Ovary (tissue), 3 donors: ENCODE measurements at regions not wholly inside any gene's neighbourhood (a gene's known extent, or its start where the extent isn't known, plus 50 kb on each side); places are given as distances from the start of the nearest gene placed in this dataset.

Source experiments
- CTCF ChIP-seq, 3 donors: fragments of 450-650 bp in 2 of 3; fragments of 200-600 bp in 1 of 3; IDR thresholded peaks; one replicate each; pipeline versions ENCODE4 v1.5.1 to v1.8.0; 2016 to 2022; ENCODE audit warnings: antibody characterized with exemption in 3 of 3, mild to moderate bottlenecking in 1 of 3
- POLR2A ChIP-seq: fragments of 450-650 bp; IDR thresholded peaks from one replicate; pipeline ENCODE4 v1.6.1; 2017; ENCODE audit warnings: antibody characterized with exemption, mild to moderate bottlenecking, moderate library complexity
- donor health status: DM: no; HTN: no; CAD: no.

- no peak for TF ChIP-seq CTCF (IDR thresholded peaks at IDR 0.05)
- no peak for TF ChIP-seq POLR2A
Observed at GRCh38 chr3:146672941-146673340, 67.8 kb upstream of the PLSCR5 start.
